ENCODE measurements at regions not wholly inside any gene's neighbourhood (a gene's known extent, or its start where the extent isn't known, plus 50 kb on each side); places are given as distances from the start of the nearest gene placed in this dataset.

DNA sequence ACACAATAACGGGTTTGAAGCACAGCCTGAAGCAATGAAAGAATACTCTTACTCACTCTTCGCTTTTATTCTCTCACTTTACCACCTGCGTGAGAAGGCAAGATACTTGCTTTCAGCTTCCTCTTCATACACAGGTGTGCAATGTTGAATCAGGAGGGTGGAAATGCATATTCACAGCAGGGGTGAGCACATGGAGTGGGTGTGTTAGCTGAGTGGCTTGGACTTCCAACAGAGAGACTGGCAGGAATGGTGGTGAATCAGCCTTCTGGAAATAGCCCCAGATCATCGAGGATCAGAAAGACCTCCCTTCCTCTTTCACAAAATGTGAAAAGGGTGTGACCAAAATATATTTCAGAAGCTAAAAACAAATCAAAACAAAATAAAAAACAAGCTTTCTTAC, 521.2 kb downstream of the STIM2 start:
- TF ChIP-seq ZNF274 (IDR thresholded peaks at IDR 0.05; ENCODE audit: low read depth, low read length) (no peak), YY1 (IDR thresholded peaks at IDR 0.05; ENCODE audit: insufficient read depth, insufficient read length) (no peak), SUZ12 (IDR thresholded peaks at IDR 0.05; ENCODE audit: extremely low read depth, insufficient read depth, insufficient read length) (no peak)

All from NT2/D1 (cell line).